SH-SY5Y (cell line): ENCODE measurements at regions not wholly inside any gene's neighbourhood (a gene's known extent, or its start where the extent isn't known, plus 50 kb on each side); places are given as distances from the start of the nearest gene placed in this dataset.

Experiments used
- GATA2 ChIP-seq: IDR thresholded peaks from 2 replicates; pipeline ENCODE4 v1.6.1; 2011; ENCODE audit warnings: mild to moderate bottlenecking, low read depth, low read length
- GATA3 ChIP-seq: IDR thresholded peaks from 2 replicates; pipeline ENCODE4 v1.6.1; 2011; ENCODE audit warnings: low read depth, mild to moderate bottlenecking, low read length, moderate library complexity

DNA sequence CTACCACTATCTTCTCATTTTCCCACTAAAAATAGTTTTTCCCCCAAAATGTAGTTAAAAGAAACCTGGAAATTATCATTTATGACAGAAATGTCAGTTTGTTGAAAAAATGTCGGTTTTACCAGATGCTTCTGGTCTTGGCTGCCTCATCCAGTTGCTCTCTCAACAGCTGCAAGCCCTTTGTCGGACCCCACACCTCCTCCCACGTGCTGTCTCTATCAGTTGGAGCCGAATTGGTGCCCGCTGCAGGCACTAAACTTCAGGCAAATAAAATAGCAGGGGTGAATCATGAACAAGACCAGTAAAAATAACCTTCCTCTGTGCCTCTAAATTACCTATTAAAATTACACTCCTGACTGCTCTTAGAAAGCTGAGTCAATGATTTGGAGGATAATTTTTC, 129.5 kb upstream of the CEP162 start:
- TF ChIP-seq GATA2 = no peak; the same call in 1 of the 2 replicates
- no peak for TF ChIP-seq GATA3

DNA sequence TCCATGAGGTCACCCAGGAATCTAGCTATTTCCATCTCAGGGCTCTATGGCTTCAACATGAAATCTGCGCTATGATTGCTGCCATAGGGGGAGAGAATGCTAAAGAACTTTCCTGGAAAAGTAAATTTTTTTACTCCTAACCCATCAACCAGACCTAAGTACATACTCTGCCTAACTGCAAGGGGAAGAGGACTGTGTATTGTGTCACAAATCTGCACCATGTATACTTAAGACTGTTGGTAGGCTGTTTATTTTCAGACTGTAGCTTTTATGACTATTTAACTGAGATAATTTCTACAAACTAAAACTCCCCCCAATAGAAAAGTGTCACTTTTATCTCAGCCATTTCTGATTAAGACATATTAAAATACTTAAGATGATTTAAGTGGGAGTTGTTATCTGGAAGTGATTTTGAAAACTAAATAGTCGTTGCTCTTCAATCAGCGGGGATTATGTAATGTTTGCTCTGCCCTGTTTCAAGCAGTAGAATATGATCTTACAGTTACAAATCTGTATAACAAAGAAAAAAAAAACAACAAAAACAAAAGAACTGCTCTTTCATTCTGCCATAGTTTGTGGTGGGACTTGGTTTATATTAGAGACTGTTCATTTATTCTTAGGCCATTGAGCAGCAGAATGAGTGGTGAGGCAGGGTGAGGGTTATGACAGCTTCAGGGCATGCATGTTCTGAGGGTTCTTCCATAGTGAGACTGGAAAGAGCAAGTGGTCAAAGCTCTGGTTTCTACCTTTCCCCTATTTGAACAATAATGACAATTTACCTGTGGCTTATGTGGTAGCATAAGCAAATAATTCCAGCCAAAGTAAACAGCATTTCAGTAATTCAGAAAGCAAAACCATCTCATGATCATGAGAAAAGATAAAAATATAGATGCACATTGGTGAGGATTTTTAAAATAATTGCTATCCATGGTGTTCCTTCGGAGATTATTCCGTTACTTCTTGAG, 126.3 kb upstream of the CEP162 start:
- TF ChIP-seq GATA2 (no peak), GATA3 (no peak)

DNA sequence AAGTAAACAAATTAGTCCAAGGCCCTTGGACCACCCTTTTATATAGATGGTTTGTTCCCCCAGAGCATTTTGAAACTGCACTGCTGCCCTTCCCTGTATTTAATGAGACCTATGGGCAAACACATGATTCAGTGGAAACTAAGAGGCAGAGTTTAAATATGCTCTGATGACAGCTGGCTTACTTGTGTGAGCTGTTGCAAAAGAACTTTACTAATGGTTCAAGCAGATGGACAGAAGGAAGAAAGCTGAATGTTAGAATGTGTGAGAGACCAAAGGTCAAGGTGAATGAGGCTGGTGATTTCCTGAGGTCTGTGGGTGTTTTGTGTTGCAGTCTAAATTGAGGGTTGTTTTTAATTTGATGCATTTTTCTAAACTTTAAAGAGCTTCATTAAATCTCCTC, 123.0 kb upstream of the CEP162 start:
- TF ChIP-seq GATA3 (no peak), GATA2 (no peak)

DNA sequence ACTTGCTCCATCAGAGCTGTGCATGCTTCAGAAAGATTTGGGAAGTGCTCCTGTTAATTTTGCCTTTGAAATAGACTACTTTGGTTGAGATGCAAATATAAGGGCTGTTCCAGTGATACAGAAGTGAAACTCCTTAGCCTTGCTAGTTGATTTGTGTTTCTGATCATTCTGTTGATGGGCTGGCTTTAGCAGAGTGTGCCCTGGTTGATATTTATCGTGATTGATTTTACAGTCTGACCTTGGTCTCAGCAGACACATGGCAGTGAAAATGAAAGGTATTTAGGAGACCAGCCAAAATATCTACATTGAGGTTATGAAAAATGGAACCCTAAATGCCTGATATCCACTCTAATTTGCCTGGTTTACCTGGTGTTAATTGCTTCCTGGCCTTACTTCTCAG, 122.1 kb upstream of the CEP162 start:
- TF ChIP-seq GATA2 (no peak), GATA3 (no peak)

DNA sequence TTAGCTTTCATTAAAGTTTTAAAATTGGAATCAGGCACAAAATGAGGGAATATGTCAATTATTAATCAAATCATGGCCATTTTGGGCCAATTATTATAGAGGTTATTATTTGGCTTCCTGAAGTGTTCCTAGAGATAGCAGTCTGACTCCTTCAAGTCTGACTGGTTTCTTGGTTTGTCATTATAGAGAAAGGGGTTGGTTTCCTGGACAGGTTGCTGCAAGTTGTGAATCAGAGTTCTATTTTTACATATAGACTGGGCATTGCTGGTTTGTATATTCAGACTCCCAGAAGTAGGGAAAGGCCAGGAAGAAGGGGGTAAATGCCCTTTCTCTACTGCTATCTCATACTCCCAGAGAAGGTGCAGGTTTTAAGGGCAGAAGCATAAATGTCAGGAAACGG, 121.4 kb upstream of the CEP162 start:
- no peak for TF ChIP-seq GATA3
- no peak for TF ChIP-seq GATA2

DNA sequence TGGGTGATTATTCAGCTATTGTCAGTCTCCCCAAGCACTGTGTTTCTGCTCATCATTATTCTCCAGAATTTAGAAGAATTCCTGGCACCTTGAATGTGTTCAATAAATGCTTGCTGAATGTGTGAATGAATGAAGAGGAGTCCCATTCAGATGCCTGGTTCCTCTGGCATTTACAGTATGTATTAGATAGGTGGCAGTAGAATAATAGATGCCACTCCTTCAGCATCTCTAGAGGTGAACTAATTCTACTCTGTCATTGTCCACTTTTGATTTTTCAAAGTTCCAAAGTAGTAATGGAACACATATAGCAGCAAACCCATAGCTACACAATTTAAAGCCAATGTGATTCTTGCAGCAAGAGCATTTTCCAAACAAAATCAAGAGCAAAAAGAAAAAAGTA, 118.9 kb upstream of the CEP162 start:
- TF ChIP-seq GATA3 (no peak), GATA2 (no peak)

DNA sequence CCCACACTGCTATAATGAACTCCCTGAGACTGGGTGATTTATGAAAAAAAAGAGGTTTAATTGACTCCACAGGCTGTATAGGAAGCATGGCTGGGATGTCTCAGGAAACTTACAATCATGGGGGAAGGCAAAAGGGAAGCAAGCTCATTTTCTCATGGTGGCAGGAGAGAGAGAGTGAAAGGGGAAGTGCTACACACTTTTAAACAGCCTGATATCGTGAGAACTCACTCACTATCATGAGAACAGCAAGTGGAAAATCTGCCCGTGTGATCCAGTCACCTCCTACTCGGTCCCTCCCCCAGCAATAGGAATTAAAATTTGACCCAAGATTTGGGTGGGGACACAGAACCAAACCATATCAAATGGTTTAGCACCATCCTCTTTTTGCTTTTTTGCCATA, 116.6 kb upstream of the CEP162 start:
- no peak for TF ChIP-seq GATA3
- no peak for TF ChIP-seq GATA2

DNA sequence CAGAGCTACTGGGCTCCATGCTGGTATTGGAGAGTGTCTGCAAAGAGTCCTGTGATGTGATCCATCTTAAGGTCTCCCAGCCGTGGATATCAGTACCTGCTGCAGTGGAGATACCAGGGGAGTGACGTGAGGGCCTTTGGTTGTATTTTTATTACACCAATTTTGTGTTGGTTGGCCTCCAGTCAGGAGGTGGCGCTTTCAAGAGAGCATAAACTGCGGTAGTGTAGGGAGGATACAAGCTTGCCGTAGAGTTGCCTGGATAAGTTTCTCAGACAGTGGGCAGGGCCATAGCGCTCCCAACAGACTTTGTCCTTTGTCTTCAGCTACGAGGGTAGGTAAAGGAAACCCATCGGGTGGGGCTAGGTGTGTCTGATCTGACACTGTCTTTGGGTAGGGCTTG, 113.0 kb upstream of the CEP162 start:
- TF ChIP-seq GATA3 (no peak), GATA2 (no peak)

DNA sequence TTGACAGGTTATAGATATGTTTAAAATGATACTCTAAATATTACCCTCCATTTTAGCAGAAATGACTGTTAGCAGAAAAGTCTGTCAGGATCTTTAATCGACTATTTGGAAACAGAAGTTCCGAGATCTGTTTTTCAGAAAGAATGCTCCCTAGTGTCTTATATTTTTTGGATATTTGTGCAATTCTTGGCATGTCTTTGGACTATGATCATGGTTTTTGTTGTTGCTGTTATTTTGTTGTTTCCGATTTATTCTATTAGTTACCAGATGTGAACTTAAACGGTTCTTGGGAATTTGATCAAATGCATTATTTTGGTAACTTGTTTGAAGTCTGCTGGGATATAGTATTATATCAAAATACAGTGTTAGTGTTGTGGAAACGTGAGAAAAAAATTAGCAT, 106.4 kb upstream of the CEP162 start:
- TF ChIP-seq GATA2 = no peak
- no peak for TF ChIP-seq GATA3

DNA sequence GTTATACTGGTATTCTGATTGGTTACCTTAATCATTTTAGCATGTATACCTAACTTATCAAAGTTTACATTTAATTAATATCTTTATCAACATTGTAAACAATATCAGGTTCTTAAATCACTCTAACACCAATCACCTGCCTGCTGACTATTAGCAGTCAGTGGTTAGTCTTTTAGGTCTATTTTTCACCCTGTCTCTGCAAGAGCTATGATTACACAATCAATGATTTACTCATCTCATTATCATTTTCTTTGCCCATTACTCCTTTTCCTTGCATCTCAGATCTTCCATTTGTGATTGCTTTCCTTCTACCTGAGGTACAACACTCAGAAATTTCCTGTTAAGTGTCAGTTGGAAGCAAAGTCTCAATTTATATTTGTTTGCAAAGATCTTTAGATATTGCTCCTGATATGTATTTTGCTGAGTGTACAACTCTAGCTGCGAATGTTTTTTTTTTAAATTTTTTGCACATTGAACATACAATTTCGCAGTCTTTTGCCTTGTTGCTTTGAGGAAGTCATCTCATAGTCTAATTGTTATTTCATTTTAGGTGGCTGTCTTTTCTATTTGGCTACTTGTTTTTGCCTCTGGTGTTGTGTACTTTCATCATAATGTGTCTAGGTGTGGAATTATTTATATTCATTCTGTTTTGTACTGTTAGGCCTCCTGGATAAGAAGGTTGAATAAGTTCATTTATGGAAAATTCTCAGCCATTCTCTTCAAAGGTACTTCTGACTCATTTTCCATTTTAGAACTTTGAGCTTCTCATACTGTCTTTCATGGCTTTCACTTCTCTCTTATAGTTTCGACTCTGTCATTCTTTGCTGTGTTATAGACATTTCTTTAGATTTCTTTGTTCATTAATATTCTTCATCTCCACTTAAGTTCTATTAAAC, 104.9 kb upstream of the CEP162 start:
- TF ChIP-seq GATA2 = no peak
- no peak for TF ChIP-seq GATA3

DNA sequence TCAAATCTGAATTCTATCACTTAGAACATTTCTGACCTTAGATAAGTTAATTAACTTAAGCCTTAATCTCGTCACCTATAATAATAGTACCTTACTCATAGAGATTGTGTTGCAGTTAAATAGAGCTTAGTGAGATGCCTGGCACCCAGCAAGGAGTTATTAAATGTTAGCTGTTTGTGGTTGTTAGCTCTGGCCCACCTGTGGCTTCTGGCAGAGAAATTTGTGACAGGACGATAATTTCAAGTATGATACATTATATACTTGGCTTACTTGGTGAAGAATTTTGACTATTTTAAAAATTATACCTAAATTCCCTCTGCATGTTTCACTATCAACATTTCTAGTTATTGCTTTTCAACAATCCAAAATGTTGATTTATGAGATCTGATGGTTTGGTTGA, 102.9 kb upstream of the CEP162 start:
- TF ChIP-seq GATA3 = no peak

DNA sequence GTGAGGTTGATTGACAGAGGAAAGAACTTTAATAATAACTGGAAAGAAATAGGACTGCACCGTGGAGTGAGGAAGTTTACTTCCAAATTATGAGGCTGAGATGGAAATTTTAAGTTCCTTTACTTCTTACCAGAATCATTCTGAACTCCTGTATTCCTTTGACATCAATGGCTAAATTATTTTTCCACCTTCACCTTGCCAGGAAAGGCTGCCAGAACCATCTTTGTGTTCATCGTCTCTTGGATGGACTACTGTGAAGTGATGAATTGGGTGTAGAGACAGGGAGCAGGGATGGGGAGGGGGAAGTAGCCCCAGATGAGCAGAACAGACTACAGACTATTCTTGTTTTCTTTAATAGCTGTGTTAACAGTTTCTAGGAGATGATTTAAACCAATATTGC, 102.1 kb upstream of the CEP162 start:
- TF ChIP-seq GATA3 (no peak), GATA2 (no peak)

DNA sequence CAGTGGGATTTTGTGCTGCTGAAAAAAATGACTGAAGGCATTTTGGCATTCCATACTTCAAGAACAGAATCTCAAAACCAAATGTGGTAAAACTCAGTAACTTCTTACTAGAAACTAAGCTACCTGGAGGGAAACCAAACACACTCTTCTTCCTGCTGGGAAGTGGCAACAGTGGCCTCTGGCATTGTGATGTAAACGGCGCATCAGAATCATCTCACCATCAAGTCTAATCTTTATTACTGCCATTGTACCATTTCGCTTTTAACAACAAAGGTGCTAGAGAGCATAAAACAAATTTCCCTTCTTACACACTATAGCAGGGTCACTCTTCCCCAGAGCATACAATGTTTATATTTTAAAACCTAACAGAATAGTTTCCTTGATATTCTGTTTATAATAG, 101.6 kb upstream of the CEP162 start:
- no peak for TF ChIP-seq GATA2
- TF ChIP-seq GATA3 = no peak

DNA sequence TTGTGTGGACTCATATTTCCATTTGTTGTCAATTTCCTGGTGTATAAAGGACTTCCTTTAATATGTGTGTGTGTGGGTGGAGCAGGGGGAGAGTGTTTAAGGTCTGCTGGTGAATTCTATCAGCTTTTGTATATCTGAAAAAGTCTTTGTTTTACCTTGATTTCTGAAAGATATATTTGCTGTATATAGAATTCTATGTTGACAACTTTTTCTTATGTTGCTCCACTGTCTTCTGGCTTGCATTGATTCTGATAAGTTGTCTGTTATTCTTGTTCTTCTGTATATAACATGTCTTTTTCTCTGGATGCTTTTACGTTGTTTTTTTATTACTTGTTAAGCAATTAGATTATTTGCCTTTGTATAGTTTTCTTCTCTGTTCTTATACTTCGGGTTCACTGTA, 90.0 kb upstream of the CEP162 start:
- no peak for TF ChIP-seq GATA3
- no peak for TF ChIP-seq GATA2
